ENCODE measurements at regions not wholly inside any gene's neighbourhood (a gene's known extent, or its start where the extent isn't known, plus 50 kb on each side); places are given as distances from the start of the nearest gene placed in this dataset.

DNA sequence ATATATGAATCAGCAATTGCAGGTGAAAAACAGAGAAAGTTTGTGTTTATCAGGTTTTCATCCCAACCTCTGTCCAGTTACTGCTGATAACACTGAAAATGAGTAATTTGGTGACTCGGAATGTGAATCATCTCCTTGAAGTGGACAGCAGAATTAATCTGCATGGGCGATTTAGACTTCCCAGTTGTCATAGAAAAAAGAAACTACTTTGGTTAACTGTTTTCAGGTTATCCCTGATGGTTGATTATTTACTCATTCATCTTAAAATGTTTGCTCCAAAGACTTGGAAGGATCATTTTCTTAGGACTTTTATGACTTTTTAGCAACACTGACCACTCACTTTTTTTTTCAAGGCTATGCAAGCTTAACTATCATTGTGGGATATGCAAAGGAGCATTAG, 504.1 kb upstream of the ANKRD30A start:
- Mint-ChIP-seq H3K36me3 (ENCODE audit: insufficient read depth in 2 of 2) (peaks cover 0 to 3% of the 10 kb centered on the region in 2 donors), H3K9me3 (peaks cover 0 to 4% of the 10 kb centered on the region in 2 donors), H3K27ac (no peak overlapping the region), H3K4me3 (no peak overlapping the region), H3K27me3 (ENCODE audit: low read depth) (no peaks in the 10 kb centered on the region), H3K4me1 (ENCODE audit: low read depth) (no peaks in the 10 kb centered on the region)
- ATAC-seq (replicated peaks in 1 of 2) = no peak
- no peak for DNase-seq

DNA sequence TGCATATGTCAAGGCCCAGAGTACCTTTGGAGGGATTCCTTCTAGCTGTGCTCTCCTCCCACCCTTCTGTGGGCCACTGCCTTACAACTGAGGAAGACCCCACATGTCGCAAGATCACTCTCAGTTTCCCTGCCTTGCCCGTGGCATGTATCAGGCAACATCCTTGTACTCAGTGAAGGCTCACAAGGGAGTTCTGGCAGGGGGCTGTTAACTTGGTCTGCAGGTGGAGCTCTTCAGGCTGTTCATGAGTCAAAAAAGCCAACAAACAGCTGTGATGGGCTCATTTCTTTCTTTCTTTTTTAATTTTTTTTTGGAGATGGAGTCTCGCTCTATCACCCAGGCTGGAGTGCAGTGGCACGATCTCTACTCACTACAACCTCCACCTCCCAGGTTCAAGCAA, 513.0 kb upstream of the ANKRD30A start:
- ATAC-seq (replicated peaks in 1 of 2) = no peak
- peaks cover 0 to 2% of the 10 kb centered on the region in 2 donors for H3K9me3 Mint-ChIP-seq
- H3K27ac Mint-ChIP-seq = no peak overlapping the region
- no peaks in the 10 kb centered on the region for H3K27me3 Mint-ChIP-seq (ENCODE audit: low read depth)
- no peak for DNase-seq
- H3K4me1 Mint-ChIP-seq (ENCODE audit: low read depth) = no peaks in the 10 kb centered on the region
- no peaks in the 10 kb centered on the region for H3K36me3 Mint-ChIP-seq (ENCODE audit: insufficient read depth in 2 of 2)
- no peak overlapping the region for H3K4me3 Mint-ChIP-seq

DNA sequence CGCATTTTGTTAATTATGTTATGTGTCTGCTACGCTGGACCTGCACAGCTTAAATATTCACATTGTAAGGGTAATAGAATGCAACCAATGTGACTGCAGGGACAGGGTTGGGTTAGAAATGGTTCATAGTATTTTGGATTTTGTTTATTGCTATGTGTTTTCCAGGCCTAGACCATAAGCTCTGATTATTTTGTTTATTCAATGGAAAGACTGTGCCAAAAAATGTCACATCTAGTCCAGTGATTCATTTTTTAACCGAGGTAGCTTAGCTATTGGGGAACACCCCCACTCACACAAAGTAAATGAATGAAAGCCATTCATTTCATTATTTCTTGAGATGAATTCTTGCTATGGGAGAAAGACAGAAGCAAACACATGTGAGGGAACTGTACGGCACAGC, 516.5 kb upstream of the ANKRD30A start:
- Mint-ChIP-seq H3K27me3 (ENCODE audit: low read depth) (no peaks in the 10 kb centered on the region), H3K4me1 (ENCODE audit: low read depth) (no peaks in the 10 kb centered on the region), H3K36me3 (ENCODE audit: insufficient read depth in 2 of 2) (no peaks in the 10 kb centered on the region), H3K27ac (no peak overlapping the region), H3K4me3 (no peak overlapping the region), H3K9me3 (peaks cover 0 to 2% of the 10 kb centered on the region in 2 donors)
- no peak for DNase-seq
- no peak for ATAC-seq (replicated peaks in 1 of 2)

DNA sequence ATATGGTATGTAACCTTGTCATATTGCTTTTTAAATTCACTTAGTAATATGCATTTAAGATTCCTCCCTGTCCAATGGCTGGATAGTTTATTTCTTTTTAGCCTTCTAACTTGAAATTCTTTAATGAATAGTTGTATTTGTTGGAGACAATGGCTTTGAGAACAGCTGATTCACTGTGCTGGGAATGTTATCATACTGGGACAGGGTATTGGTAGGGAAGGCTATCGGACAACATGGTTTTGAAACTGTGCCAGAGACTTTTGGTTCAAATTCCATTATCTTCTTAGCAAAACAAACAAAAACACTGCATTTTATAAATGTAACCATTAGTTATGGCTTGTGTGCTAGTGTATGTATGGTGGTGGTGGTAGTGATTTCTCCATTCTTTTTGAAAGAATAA, 517.1 kb upstream of the ANKRD30A start:
- no peak for ATAC-seq (replicated peaks in 1 of 2)
- DNase-seq = no peak
- H3K27me3 Mint-ChIP-seq (ENCODE audit: low read depth) = no peaks in the 10 kb centered on the region
- no peaks in the 10 kb centered on the region for H3K4me1 Mint-ChIP-seq (ENCODE audit: low read depth)
- H3K36me3 Mint-ChIP-seq (ENCODE audit: insufficient read depth in 2 of 2) = no peaks in the 10 kb centered on the region
- H3K4me3 Mint-ChIP-seq = no peak overlapping the region
- no peak overlapping the region for H3K27ac Mint-ChIP-seq
- H3K9me3 Mint-ChIP-seq = peaks cover 0 to 2% of the 10 kb centered on the region in 2 donors

DNA sequence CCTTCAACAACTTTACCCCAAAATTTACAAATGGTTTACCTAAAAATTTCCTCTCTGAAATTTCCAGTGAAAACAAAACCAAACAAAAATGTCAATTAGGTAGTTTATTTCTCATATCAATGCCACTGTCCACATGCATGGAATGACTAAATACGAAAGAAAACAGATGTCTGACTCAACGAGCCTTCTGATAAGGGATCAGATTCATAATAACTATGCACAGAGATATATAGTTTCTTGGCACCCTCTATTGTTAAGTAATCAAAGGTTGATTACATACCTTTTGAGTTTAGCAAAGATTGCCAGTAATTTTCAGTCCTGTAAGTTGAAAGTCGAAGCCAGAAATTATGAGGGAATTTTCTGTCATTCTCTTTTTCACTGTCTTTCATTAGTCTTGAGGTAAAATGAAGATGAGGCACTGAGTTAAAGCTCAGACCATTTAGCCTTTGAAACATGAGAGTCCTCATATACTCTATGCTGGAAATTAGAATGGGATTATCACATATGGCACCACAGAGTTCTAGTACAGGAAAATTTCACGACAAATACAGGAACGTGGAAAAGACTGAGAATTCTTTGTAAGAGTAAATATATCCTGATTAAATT, 519.1 kb upstream of the ANKRD30A start:
- ATAC-seq (replicated peaks in 1 of 2) (no peak), DNase-seq (no peak)
- Mint-ChIP-seq H3K9me3 (peaks cover 0 to 2% of the 10 kb centered on the region in 2 donors), H3K36me3 (ENCODE audit: insufficient read depth in 2 of 2) (no peaks in the 10 kb centered on the region), H3K4me1 (ENCODE audit: low read depth) (no peaks in the 10 kb centered on the region), H3K27ac (no peak overlapping the region), H3K27me3 (ENCODE audit: low read depth) (no peaks in the 10 kb centered on the region), H3K4me3 (no peak overlapping the region)

DNA sequence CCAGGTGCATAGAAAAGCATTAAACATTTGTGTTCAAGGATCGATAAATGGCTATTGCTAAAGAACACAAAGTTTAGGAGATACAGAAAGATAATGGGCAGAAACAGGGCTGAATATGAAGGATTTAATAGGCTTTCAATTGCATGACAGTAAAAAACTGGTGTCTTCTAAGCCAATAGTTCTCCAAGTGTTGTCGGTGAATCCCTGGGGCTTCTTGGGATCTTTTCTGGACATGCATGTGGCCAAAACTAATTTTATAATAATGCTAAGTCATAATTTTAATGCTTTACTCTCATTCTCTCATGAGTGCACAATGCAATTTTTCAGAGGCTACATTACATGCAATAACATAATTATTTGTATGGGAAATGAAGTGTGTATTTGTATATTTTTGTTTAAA, 521.1 kb upstream of the ANKRD30A start:
- no peaks in the 10 kb centered on the region for H3K27me3 Mint-ChIP-seq (ENCODE audit: low read depth)
- H3K4me1 Mint-ChIP-seq (ENCODE audit: low read depth) = no peaks in the 10 kb centered on the region
- DNase-seq (no peak), ATAC-seq (replicated peaks in 1 of 2) (no peak)
- H3K9me3 Mint-ChIP-seq = peaks cover 4% of the 10 kb centered on the region in 2 donors
- no peak overlapping the region for H3K27ac Mint-ChIP-seq
- no peaks in the 10 kb centered on the region for H3K36me3 Mint-ChIP-seq (ENCODE audit: insufficient read depth in 2 of 2)
- H3K4me3 Mint-ChIP-seq = no peak overlapping the region

DNA sequence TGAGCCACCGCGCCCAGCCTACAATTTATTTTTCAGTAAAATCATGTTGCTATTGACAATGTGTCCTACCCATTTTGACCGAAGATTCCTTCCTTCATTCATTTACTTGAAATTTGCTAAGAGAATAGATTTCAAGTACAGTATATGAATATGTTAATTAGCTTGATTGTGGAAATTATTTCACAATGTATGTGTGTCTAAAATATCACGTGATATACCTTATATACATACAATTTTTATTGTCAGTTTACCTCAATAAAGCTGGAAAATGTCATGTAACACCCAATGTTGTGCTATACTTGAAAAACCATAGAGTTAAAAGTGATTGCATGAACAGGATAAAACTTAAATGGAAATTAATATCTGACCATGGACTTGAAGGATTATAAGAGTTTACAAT, 521.7 kb upstream of the ANKRD30A start:
- DNase-seq (no peak), ATAC-seq (replicated peaks in 1 of 2) (no peak)
- Mint-ChIP-seq H3K36me3 (ENCODE audit: insufficient read depth in 2 of 2) (no peaks in the 10 kb centered on the region), H3K27me3 (ENCODE audit: low read depth) (no peaks in the 10 kb centered on the region), H3K4me1 (ENCODE audit: low read depth) (no peaks in the 10 kb centered on the region), H3K9me3 (peaks cover 2 to 4% of the 10 kb centered on the region in 2 donors), H3K4me3 (no peak overlapping the region), H3K27ac (no peak overlapping the region)

DNA sequence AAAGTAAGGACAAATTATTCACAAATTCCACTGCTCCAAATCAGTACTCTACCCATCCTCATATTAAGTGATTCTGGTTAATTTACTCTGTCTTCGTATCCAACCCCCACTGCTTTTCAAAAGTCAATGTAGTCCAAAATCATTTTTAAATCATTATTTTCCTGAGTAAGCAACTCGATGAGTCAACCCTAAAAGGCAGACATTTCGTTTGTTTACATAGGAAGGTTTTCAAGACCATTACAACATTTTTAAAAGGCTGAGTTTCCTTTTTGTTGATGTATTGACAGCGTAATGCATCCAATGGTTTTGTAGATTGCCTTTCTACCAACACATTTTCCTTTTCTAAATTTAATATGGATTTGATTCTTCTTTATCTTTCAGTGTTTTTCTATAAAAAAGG, 523.0 kb upstream of the ANKRD30A start:
- Mint-ChIP-seq H3K27ac (no peak overlapping the region), H3K36me3 (ENCODE audit: insufficient read depth in 2 of 2) (no peaks in the 10 kb centered on the region), H3K27me3 (ENCODE audit: low read depth) (no peaks in the 10 kb centered on the region), H3K4me3 (no peak overlapping the region), H3K4me1 (ENCODE audit: low read depth) (no peaks in the 10 kb centered on the region), H3K9me3 (peaks cover 2 to 7% of the 10 kb centered on the region in 2 donors)
- DNase-seq (no peak), ATAC-seq (replicated peaks in 1 of 2) (no peak)

DNA sequence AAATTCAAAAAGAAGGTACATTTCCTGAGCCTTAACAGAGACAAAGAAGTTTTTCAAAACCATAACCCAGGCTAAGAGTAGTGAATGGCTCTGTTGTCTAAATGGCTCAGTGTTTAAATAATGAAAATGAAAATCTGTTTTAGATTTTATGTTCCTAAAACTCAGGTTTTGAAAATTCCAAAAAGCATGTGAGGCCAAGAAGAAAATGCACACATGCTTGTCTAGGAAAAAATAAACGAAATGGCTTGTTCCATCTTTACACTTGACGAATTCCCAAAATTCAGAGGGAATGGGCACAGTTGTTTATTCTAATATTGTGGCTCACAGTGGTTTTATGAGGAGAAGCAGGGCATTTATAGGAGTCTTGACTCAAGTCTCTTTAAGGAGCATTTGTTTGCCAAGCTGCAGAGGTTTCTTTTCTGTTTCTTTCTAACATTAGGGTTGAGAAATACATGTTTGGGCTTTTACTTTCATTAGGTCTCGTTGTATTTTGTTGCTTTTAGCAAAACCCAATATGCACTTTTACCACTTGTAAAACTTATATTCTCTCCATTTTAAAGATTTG, 527.6 kb upstream of the ANKRD30A start:
- H3K27ac Mint-ChIP-seq = no peak overlapping the region
- ATAC-seq (replicated peaks in 1 of 2) = no peak

DNA sequence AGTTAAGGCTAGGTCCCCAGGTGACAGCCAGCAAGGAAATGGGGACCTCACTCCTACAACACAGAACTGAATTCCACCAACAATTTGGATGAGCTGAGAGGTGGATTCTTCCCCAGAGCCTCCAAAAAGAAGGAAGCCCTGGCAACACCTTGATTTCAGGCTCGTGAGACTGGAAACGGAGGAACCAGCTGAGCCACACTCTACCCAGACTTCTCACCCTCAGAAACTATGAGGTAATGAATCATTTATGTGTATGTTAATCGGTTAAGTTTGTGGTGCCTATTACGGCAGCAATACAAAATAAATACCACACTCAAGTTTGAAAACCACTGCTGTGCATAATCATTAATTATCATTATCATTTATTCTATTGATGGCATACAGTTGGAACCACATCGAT, 532.4 kb upstream of the ANKRD30A start:
- no peaks in the 10 kb centered on the region for H3K36me3 Mint-ChIP-seq (ENCODE audit: insufficient read depth in 2 of 2)
- H3K4me1 Mint-ChIP-seq (ENCODE audit: low read depth) = no peaks in the 10 kb centered on the region
- ATAC-seq (replicated peaks in 1 of 2) (no peak), DNase-seq (no peak)
- H3K4me3 Mint-ChIP-seq = no peak overlapping the region
- no peaks in the 10 kb centered on the region for H3K27me3 Mint-ChIP-seq (ENCODE audit: low read depth)
- peaks cover 2 to 14% of the 10 kb centered on the region in 2 donors for H3K9me3 Mint-ChIP-seq
- no peak overlapping the region for H3K27ac Mint-ChIP-seq

More for the DNA sequence above, 527.6 kb upstream of the ANKRD30A start:
- no peak for DNase-seq
- Mint-ChIP-seq H3K4me1 (ENCODE audit: low read depth) (no peaks in the 10 kb centered on the region), H3K36me3 (ENCODE audit: insufficient read depth in 2 of 2) (no peaks in the 10 kb centered on the region), H3K27me3 (ENCODE audit: low read depth) (no peaks in the 10 kb centered on the region), H3K4me3 (no peak overlapping the region), H3K9me3 (peaks cover 5 to 15% of the 10 kb centered on the region in 2 donors)

DNA sequence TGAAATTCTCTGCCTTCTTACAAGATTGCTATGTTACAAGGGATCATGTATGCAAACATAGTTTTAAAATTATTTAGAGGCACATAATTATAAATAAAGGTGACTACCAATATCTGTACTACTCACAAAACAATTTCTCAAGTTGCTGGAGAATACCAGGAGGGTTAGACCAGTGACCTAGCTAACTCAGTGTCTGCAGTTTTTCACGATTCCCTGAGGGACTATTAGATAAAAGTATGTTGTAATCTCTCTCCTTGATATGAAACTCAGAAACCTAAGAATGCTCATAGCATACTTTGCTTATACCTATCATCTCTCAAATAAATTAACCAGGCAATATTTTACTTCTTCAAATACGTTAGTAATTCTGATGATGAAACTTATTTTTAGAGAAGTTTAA, 534.0 kb upstream of the ANKRD30A start:
- no peak overlapping the region for H3K27ac Mint-ChIP-seq
- H3K36me3 Mint-ChIP-seq (ENCODE audit: insufficient read depth in 2 of 2) = no peaks in the 10 kb centered on the region
- peaks cover 2 to 16% of the 10 kb centered on the region in 2 donors for H3K9me3 Mint-ChIP-seq
- ATAC-seq (replicated peaks in 1 of 2) (no peak), DNase-seq (no peak)
- no peaks in the 10 kb centered on the region for H3K4me1 Mint-ChIP-seq (ENCODE audit: low read depth)
- no peak overlapping the region for H3K4me3 Mint-ChIP-seq
- H3K27me3 Mint-ChIP-seq (ENCODE audit: low read depth) = no peaks in the 10 kb centered on the region

DNA sequence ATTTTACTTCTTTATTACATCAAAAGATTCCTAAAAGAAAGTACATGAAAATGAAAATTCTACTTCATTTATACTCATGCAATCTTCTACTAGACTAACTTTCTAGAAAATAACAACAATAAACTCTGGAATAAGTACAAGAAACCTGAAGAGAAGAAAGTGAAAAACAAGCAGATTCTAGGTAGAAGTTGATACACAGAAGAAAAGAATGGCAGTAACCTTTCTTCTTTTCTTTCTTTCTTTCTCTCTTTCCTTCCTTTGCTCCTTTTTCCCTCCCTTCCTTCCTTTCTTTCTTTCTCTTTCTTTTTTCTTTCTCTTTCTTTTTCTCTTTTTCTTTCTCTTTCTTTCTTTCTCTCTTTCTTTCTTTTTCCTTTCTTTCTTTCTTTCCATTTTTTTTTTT, 541.7 kb upstream of the ANKRD30A start:
- peaks cover 7 to 11% of the 10 kb centered on the region in 2 donors for H3K9me3 Mint-ChIP-seq
- no peaks in the 10 kb centered on the region for H3K27me3 Mint-ChIP-seq (ENCODE audit: low read depth)
- no peak for ATAC-seq (replicated peaks in 1 of 2)

DNA sequence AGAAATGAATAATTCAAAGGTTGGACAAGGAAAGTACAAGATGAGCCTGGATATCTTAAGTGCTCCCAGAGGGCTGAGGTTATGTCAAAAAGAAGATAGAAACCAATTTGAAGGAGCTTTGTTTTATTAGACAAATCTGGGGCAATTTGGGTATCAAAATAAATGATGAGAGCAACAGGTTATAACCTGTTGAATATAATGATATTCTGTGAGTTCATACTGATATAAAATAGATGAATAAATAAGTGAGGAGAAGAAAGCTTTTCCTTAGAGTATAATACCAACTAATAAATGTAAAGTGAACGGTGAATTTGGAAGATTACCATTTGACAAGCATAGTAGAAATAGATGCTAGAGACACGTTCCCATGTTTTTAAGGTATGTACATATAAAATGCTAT, 544.2 kb upstream of the ANKRD30A start:
- DNase-seq (no peak), ATAC-seq (replicated peaks in 1 of 2) (no peak)
- H3K4me1 Mint-ChIP-seq (ENCODE audit: low read depth) = no peaks in the 10 kb centered on the region
- H3K27me3 Mint-ChIP-seq (ENCODE audit: low read depth) = no peaks in the 10 kb centered on the region
- H3K4me3 Mint-ChIP-seq = no peak overlapping the region
- no peak overlapping the region for H3K27ac Mint-ChIP-seq
- peaks cover 10 to 11% of the 10 kb centered on the region in 2 donors for H3K9me3 Mint-ChIP-seq
- peaks cover 2 to 3% of the 10 kb centered on the region in 2 donors for H3K36me3 Mint-ChIP-seq (ENCODE audit: insufficient read depth in 2 of 2)

More for the DNA sequence above, 541.7 kb upstream of the ANKRD30A start:
- Mint-ChIP-seq H3K4me1 (ENCODE audit: low read depth) (no peaks in the 10 kb centered on the region), H3K36me3 (ENCODE audit: insufficient read depth in 2 of 2) (peaks cover 2 to 3% of the 10 kb centered on the region in 2 donors), H3K27ac (no peak overlapping the region), H3K4me3 (no peak overlapping the region)
- no peak for DNase-seq

DNA sequence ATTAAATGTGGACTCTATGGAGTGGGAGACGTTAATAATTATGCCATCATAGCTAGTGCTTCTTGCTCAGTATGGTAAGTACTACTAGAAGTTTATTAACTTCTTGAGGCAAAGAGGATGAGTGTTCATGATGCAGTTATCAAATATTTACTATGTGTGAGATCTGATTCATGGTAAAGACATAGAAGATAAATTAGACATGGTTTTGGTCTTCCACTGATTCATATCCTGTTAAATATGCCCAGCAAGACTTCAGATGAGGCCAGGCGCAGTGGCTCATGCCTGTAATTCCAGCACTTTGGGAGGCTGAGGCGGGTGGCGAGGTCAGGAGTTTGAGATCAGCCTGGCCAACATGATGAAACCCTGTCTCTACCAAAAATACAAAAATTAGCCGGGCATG, 547.1 kb upstream of the ANKRD30A start:
- no peak overlapping the region for H3K4me3 Mint-ChIP-seq
- ATAC-seq (replicated peaks in 1 of 2) (no peak), DNase-seq (no peak)
- H3K27me3 Mint-ChIP-seq (ENCODE audit: low read depth) = no peaks in the 10 kb centered on the region
- peaks cover 0 to 2% of the 10 kb centered on the region in 2 donors for H3K36me3 Mint-ChIP-seq (ENCODE audit: insufficient read depth in 2 of 2)
- H3K4me1 Mint-ChIP-seq (ENCODE audit: low read depth) = no peaks in the 10 kb centered on the region
- no peak overlapping the region for H3K27ac Mint-ChIP-seq
- H3K9me3 Mint-ChIP-seq = peaks cover 6 to 10% of the 10 kb centered on the region in 2 donors
